ENCODE measurements at regions not wholly inside any gene's neighbourhood (a gene's known extent, or its start where the extent isn't known, plus 50 kb on each side); places are given as distances from the start of the nearest gene placed in this dataset.

DNA sequence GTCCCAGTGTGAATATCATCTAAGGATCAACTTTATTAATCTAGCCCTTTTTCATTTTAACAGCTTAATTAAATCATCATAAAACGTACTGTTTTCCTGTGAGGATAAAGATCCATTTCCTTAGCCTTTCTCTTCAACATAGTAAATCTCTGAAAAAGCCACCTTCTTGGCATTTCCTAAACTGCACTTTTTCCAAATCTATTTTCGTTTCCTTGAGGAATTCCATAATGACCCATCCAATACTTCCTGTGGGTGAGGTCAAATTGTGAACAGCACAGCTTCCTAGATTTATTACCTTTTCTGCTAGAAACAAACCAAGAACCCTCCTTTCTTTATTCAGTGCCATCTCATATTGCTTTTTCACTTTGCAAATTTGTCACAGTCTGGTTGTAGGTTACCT is 129.4 kb upstream of the CNTN4 start:
- Mint-ChIP-seq H3K4me3 (no peak overlapping the region), H3K9me3 (ENCODE audit: low read depth) (no peaks in the 10 kb centered on the region), H3K27me3 (no peaks in the 10 kb centered on the region), H3K4me1 (no peaks in the 10 kb centered on the region), H3K27ac (no peak overlapping the region), H3K36me3 (ENCODE audit: low read depth) (no peaks in the 10 kb centered on the region)
- intact Hi-C loops (cut with DNase I, micrococcal nuclease): no loop called here
- DNase-seq (no peak), ATAC-seq (no peak)
- ChIA-PET POLR2A (no interaction called here), CTCF (no interaction called here)

DNA sequence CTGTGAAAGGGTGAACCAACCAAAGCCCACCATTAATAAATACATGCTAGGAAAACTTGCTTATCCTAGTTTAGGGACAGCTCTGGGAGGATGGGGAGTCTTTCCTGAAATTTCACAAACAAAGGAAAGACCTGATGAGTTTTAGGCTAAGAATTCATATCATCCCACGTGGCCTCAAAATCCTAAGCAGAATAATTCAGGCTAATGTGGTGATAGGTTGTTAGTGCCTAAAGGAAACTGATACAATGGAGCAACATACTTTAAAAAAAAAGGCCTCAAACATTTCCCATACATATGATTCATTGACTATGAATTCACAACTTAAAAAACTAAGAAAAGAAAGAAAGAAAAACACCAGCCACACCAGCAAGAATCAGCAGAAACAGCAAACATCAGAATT is 126.9 kb upstream of the CNTN4 start:
- H3K9me3 Mint-ChIP-seq (ENCODE audit: low read depth): peaks cover 5% of the 10 kb centered on the region
- CTCF ChIA-PET: no interaction called here

DNA sequence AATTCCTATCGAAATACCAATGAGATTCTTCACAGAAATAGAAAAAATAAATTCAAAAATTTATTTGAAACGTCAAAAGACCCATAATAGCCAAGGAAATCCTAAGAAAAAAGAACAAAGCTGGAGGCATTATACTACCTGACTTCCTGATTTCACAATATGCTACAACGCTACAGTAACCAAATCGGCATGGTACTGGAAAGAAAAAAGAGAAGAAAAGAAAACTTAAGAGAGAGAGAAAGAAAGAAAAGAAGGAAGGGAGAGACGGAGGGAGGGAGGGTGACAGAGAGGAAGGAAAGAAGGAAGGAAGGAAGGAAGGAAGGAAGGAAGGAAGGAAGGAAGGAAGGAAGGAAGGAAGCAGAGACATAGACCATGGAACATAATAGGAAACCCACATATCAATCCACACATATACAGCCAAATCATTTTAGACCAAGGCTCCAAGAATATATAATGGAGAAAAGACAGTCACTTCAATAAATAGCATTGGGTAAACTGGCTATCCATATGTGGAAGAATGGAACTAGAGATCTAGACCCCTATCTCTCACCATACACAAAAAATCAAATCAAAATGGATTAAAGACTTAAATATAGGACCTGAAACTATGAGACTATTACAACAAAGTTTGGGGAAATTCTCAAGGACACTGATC is 118.6 kb upstream of the CNTN4 start:
- intact Hi-C loops (cut with DNase I, micrococcal nuclease): no loop called here
- no peak for ATAC-seq
- CTCF ChIA-PET: interaction anchor here (0.6 kb wide), 1 partner anchor 19 kb away, joined by 6 read pairs; no protein-coding TSS in a partner anchor

More for the DNA sequence above, 126.9 kb upstream of the CNTN4 start:
- H3K4me1 Mint-ChIP-seq: no peaks in the 10 kb centered on the region
- H3K36me3 Mint-ChIP-seq (ENCODE audit: low read depth): no peaks in the 10 kb centered on the region
- POLR2A ChIA-PET: interaction anchor here (0.7 kb wide), 1 partner anchor 381 kb away, joined by 5 read pairs; no protein-coding TSS in a partner anchor
- no peaks in the 10 kb centered on the region for H3K27me3 Mint-ChIP-seq
- ATAC-seq (no peak), DNase-seq (no peak)
- no peak overlapping the region for H3K27ac Mint-ChIP-seq
- intact Hi-C loops (cut with DNase I, micrococcal nuclease): loop anchor here in 1 of 2 experiments (1.0 kb wide), 1 partner anchor 25 kb away; no protein-coding TSS in a partner anchor
- no peak overlapping the region for H3K4me3 Mint-ChIP-seq

GRCh38 chr3:1987980-1988379 is 110.7 kb upstream of the CNTN4 start:
- H3K4me1 Mint-ChIP-seq: no peaks in the 10 kb centered on the region
- ATAC-seq: no peak
- ChIA-PET POLR2A (no interaction called here), CTCF (interaction anchor here (0.7 kb wide), 1 partner anchor 130 kb away, joined by 3 read pairs; no protein-coding TSS in a partner anchor)
- no peak for DNase-seq
- no peak overlapping the region for H3K4me3 Mint-ChIP-seq
- no peaks in the 10 kb centered on the region for H3K27me3 Mint-ChIP-seq
- no peak overlapping the region for H3K27ac Mint-ChIP-seq
- H3K9me3 Mint-ChIP-seq (ENCODE audit: low read depth): peaks cover 6% of the 10 kb centered on the region
- no peaks in the 10 kb centered on the region for H3K36me3 Mint-ChIP-seq (ENCODE audit: low read depth)
- intact Hi-C loops (cut with DNase I, micrococcal nuclease): no loop called here

More for the DNA sequence above, 118.6 kb upstream of the CNTN4 start:
- Mint-ChIP-seq H3K4me3 (no peak overlapping the region), H3K36me3 (ENCODE audit: low read depth) (no peaks in the 10 kb centered on the region), H3K27me3 (no peaks in the 10 kb centered on the region), H3K27ac (no peak overlapping the region), H3K9me3 (ENCODE audit: low read depth) (peaks cover 7% of the 10 kb centered on the region), H3K4me1 (no peaks in the 10 kb centered on the region)
- POLR2A ChIA-PET: no interaction called here
- no peak for DNase-seq

DNA sequence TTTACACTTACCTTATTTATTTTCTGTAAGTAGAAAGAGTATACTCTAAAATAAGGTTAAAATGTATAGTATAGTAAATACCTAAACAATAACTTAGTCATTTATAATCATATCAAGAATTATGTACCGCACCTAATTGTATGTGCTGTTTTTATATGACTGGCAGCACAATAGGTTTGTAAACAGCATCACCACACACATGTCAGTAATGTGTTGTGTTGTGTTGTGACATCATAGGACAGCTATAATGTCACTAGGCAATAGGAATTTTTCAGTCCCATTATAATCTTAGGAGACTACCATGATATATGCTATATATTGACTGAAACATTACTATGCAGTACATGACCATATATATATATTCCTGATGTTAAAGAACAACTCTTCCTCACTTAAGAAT is 99.9 kb upstream of the CNTN4 start:
- POLR2A ChIA-PET: no interaction called here

DNA sequence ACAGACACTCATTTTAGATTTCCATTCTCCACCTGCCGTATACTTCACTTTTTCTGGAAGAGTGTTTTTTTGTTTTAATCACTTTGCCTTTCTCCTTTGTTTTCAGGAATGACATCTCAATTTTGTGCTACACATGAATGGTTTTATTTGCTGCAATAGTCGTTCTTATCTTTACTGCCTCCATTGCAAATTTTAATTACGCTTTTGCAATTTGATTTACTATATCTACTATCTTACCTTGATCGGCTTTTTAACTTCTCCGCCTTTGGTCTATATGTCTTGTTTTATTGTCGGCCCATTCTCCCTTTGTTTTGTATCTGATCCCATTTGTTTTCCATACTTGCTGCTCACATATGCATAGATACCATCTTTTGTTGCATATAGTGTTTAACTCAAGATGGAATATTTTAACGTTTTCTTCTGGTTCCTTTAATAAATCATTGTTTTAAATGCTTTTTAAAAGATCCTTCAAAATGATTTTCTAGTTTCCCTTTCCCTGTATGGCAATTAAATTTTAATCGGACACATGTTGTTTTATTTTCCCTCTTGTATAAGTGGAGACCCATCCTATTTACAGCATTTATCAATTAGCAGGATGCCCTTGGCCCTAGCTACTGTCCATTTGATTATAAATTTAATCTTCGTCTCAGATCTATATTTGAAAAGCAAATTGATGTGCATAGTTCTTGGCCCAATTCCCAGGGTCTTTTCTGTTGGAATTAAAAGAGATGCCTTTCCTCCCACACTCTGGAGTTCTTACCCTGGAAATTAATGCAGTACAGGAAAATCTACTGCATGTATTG is 97.2 kb upstream of the CNTN4 start:
- Mint-ChIP-seq H3K4me1 (no peaks in the 10 kb centered on the region), H3K27me3 (no peaks in the 10 kb centered on the region), H3K9me3 (ENCODE audit: low read depth) (peaks cover 4% of the 10 kb centered on the region), H3K4me3 (no peak overlapping the region), H3K27ac (no peak overlapping the region), H3K36me3 (ENCODE audit: low read depth) (no peaks in the 10 kb centered on the region)
- intact Hi-C loops (cut with DNase I, micrococcal nuclease): no loop called here
- ChIA-PET POLR2A (no interaction called here), CTCF (no interaction called here)
- no peak for ATAC-seq
- no peak for DNase-seq

More for the DNA sequence above, 99.9 kb upstream of the CNTN4 start:
- no peak for ATAC-seq
- CTCF ChIA-PET: no interaction called here
- Mint-ChIP-seq H3K9me3 (ENCODE audit: low read depth) (no peaks in the 10 kb centered on the region), H3K27me3 (no peaks in the 10 kb centered on the region), H3K4me1 (no peaks in the 10 kb centered on the region), H3K4me3 (no peak overlapping the region), H3K36me3 (ENCODE audit: low read depth) (no peaks in the 10 kb centered on the region), H3K27ac (no peak overlapping the region)
- no peak for DNase-seq
- intact Hi-C loops (cut with DNase I, micrococcal nuclease): no loop called here

- H3K27ac Mint-ChIP-seq: no peak overlapping the region
- H3K4me1 Mint-ChIP-seq: no peaks in the 10 kb centered on the region
- ChIA-PET POLR2A (no interaction called here), CTCF (no interaction called here)
- ATAC-seq: no peak
- H3K9me3 Mint-ChIP-seq (ENCODE audit: low read depth): peaks cover 2% of the 10 kb centered on the region
- no peaks in the 10 kb centered on the region for H3K36me3 Mint-ChIP-seq (ENCODE audit: low read depth)
- no peak for DNase-seq
- H3K4me3 Mint-ChIP-seq: no peak overlapping the region
- H3K27me3 Mint-ChIP-seq: no peaks in the 10 kb centered on the region
- intact Hi-C loops (cut with DNase I, micrococcal nuclease): no loop called here
Observed at GRCh38 chr3:2023959-2024358, 74.7 kb upstream of the CNTN4 start.

DNA sequence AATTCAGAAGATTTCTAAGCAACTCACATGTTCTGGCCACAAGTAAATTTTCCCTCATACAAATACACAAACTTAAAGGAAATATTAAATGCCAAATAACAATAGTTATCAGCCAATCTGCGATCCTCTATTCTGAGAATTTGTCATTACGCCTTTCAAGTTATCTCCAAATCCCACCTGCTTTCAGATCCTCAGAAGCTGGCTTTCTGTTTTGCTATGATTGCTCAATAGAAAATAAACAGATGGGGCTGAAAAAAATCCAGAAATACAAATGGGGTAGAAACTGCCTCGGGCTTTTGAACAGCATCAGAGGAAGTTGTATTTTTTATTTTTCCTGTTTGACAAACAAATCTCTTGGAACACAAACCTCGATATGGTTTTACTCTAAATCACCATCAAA is 74.0 kb upstream of the CNTN4 start:
- DNase-seq (no peak), ATAC-seq (no peak)
- Mint-ChIP-seq H3K27ac (no peak overlapping the region), H3K36me3 (ENCODE audit: low read depth) (no peaks in the 10 kb centered on the region), H3K4me3 (no peak overlapping the region), H3K9me3 (ENCODE audit: low read depth) (peaks cover 3% of the 10 kb centered on the region), H3K27me3 (no peaks in the 10 kb centered on the region), H3K4me1 (no peaks in the 10 kb centered on the region)
- CTCF ChIA-PET: no interaction called here
- POLR2A ChIA-PET: no interaction called here
- intact Hi-C loops (cut with DNase I, micrococcal nuclease): no loop called here

- Mint-ChIP-seq H3K4me1 (no peaks in the 10 kb centered on the region), H3K27me3 (no peaks in the 10 kb centered on the region), H3K36me3 (ENCODE audit: low read depth) (no peaks in the 10 kb centered on the region), H3K27ac (no peak overlapping the region), H3K9me3 (ENCODE audit: low read depth) (peaks cover 8% of the 10 kb centered on the region), H3K4me3 (no peak overlapping the region)
- DNase-seq (no peak), ATAC-seq (no peak)
- CTCF ChIA-PET: no interaction called here
- intact Hi-C loops (cut with DNase I, micrococcal nuclease): no loop called here
- POLR2A ChIA-PET: no interaction called here
Observed at GRCh38 chr3:2029559-2029958, 69.1 kb upstream of the CNTN4 start.

DNA sequence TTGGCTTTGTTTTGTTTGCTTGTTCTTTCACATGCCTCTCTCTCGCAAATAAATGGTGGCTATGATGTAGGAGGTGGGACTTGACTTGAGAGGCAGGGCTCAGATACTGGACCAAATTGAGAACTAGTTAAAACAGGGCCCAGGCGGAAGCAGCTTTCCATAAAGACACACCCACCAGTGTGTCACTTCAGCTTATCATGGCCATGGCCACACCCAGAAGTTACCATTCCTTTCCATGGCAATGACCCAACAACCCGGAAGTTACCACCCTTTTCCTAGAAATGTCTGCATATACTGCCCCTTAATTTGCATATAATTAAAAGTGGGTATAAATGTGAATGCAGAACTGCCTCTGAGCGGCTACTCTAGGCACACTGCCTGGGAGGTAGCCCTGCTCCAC is 62.6 kb upstream of the CNTN4 start:
- Mint-ChIP-seq H3K36me3 (ENCODE audit: low read depth) (no peaks in the 10 kb centered on the region), H3K27me3 (no peaks in the 10 kb centered on the region)
- POLR2A ChIA-PET: no interaction called here

GRCh38 chr3:2041931-2042330 is 56.7 kb upstream of the CNTN4 start:
- Mint-ChIP-seq H3K36me3 (ENCODE audit: low read depth) (no peaks in the 10 kb centered on the region), H3K4me1 (no peaks in the 10 kb centered on the region), H3K4me3 (no peak overlapping the region), H3K27me3 (no peaks in the 10 kb centered on the region), H3K9me3 (ENCODE audit: low read depth) (no peaks in the 10 kb centered on the region), H3K27ac (no peak overlapping the region)
- ATAC-seq (no peak), DNase-seq (no peak)
- ChIA-PET POLR2A (no interaction called here), CTCF (no interaction called here)
- intact Hi-C loops (cut with DNase I, micrococcal nuclease): no loop called here

More for the DNA sequence above, 62.6 kb upstream of the CNTN4 start:
- no peaks in the 10 kb centered on the region for H3K4me1 Mint-ChIP-seq
- intact Hi-C loops (cut with DNase I, micrococcal nuclease): no loop called here
- DNase-seq: no peak
- H3K27ac Mint-ChIP-seq: no peak overlapping the region
- no peak for ATAC-seq
- no peak overlapping the region for H3K4me3 Mint-ChIP-seq
- CTCF ChIA-PET: no interaction called here
- no peaks in the 10 kb centered on the region for H3K9me3 Mint-ChIP-seq (ENCODE audit: low read depth)

Data from activated CD4-positive, alpha-beta T cell treated with anti-CD3 and anti-CD28 coated beads for 36 hours (primary cell).